MM.1S (cell line): ENCODE measurements at regions not wholly inside any gene's neighbourhood (a gene's known extent, or its start where the extent isn't known, plus 50 kb on each side); places are given as distances from the start of the nearest gene placed in this dataset.

ENCODE experiments used
- DNase-seq: peaks from one replicate; pipeline ENCODE4 v3.0.0-alpha.2; 2015
- H2AFZ ChIP-seq: fragments of 300-600 bp; sonication (generic); 2 replicates; pipeline ENCODE4 v1.6.0; 2016; ENCODE audit warnings: antibody characterized with exemption, low read length
- H3F3A ChIP-seq: fragments of 300-600 bp; sonication (generic); 2 replicates; pipeline ENCODE4 v1.6.1; 2016; ENCODE audit warnings: mild to moderate bottlenecking, antibody characterized with exemption, low read length, moderate library complexity, mixed read lengths; ENCODE audit not compliant: insufficient read depth
- H3K27ac ChIP-seq: fragments of 300-600 bp; sonication (generic); 2 replicates; pipeline ENCODE4 v1.5.1; 2016; ENCODE audit warnings: mild to moderate bottlenecking, low read length
- H3K27me3 ChIP-seq: fragments of 300-600 bp; sonication (generic); replicated peaks from 2 replicates; pipeline ENCODE4 v1.6.0; 2016; ENCODE audit warnings: low read length; ENCODE audit not compliant: insufficient read depth
- H3K36me3 ChIP-seq: fragments of 300-600 bp; sonication (generic); replicated peaks from 2 replicates; pipeline ENCODE4 v1.6.1; 2016; ENCODE audit warnings: mild to moderate bottlenecking, low read length, mixed read lengths; ENCODE audit not compliant: insufficient read depth
- H3K4me1 ChIP-seq: fragments of 300-600 bp; sonication (generic); 2 replicates; pipeline ENCODE4 v1.6.1; 2016; ENCODE audit warnings: low read length, mixed read lengths
- H3K4me2 ChIP-seq: fragments of 300-600 bp; sonication (generic); 2 replicates; pipeline ENCODE4 v1.6.0; 2016; ENCODE audit warnings: low read depth, low read length
- H3K4me3 ChIP-seq: fragments of 300-600 bp; sonication (generic); 2 replicates; pipeline ENCODE4 v1.5.1; 2016; ENCODE audit warnings: low read length, mixed read lengths
- H3K79me2 ChIP-seq: fragments of 300-600 bp; sonication (generic); 2 replicates; pipeline ENCODE4 v1.6.1; 2016; ENCODE audit warnings: mixed run types, low read length, mixed read lengths
- H3K9ac ChIP-seq: fragments of 300-600 bp; sonication (generic); 2 replicates; pipeline ENCODE4 v1.6.1; 2016; ENCODE audit warnings: low read length, mixed read lengths
- H3K9me2 ChIP-seq: fragments of 300-600 bp; sonication (generic); replicated peaks from 2 replicates; pipeline ENCODE4 v1.6.1; 2016; ENCODE audit warnings: mild to moderate bottlenecking, low read length, mixed read lengths; ENCODE audit not compliant: insufficient read depth
- H3K9me3 ChIP-seq: fragments of 300-600 bp; sonication (generic); replicated peaks from 2 replicates; pipeline ENCODE4 v1.6.1; 2016; ENCODE audit warnings: mild to moderate bottlenecking, low read length, mixed read lengths; ENCODE audit not compliant: insufficient read depth
- H4K20me1 ChIP-seq: fragments of 300-600 bp; sonication (generic); 2 replicates; pipeline ENCODE4 v1.6.1; 2016; ENCODE audit warnings: mild to moderate bottlenecking, low read length, moderate library complexity, mixed read lengths; ENCODE audit not compliant: insufficient read depth
- CTCF ChIP-seq: fragments of 300-600 bp; sonication (generic); IDR thresholded peaks from 2 replicates; pipeline ENCODE4 v1.5.1; 2016; ENCODE audit warnings: antibody characterized with exemption, low read length, mixed read lengths
- EZH2 ChIP-seq: fragments of 300-600 bp; sonication (generic); optimal IDR thresholded peaks from 2 replicates; pipeline ENCODE3; 2017; ENCODE audit warnings: low read depth, mild to moderate bottlenecking, antibody characterized with exemption, low read length, mixed read lengths
- EZH2phosphoT487 ChIP-seq: fragments of 300-600 bp; sonication (generic); IDR thresholded peaks from 2 replicates; pipeline ENCODE4 v1.6.1; 2018; ENCODE audit warnings: antibody characterized with exemption, low read length

GRCh38 chrX:5409106-5409505, 819.6 kb downstream of the NLGN4X start:
- H4K20me1 ChIP-seq = no peaks in the 10 kb centered on the region
- H3K4me3 ChIP-seq = no peak overlapping the region
- H3K27ac ChIP-seq = no peak overlapping the region
- H3K27me3 ChIP-seq = no peaks in the 10 kb centered on the region
- no peak for TF ChIP-seq EZH2phosphoT487
- no peak for TF ChIP-seq EZH2
- TF ChIP-seq CTCF = no peak
- H3K9me2 ChIP-seq = no peaks in the 10 kb centered on the region
- H3K79me2 ChIP-seq = no peaks in the 10 kb centered on the region
- H3K4me1 ChIP-seq = no peaks in the 10 kb centered on the region
- no peak overlapping the region for H3K4me2 ChIP-seq
- no peak for DNase-seq
- H3K36me3 ChIP-seq = no peaks in the 10 kb centered on the region
- H3K9me3 ChIP-seq = no peaks in the 10 kb centered on the region
- no peak overlapping the region for H2AFZ ChIP-seq
- H3K9ac ChIP-seq = no peak overlapping the region
- no peaks in the 10 kb centered on the region for H3F3A ChIP-seq

- no peak overlapping the region for H2AFZ ChIP-seq
- H3K9me2 ChIP-seq = no peaks in the 10 kb centered on the region
- H3K36me3 ChIP-seq = no peaks in the 10 kb centered on the region
- H3K4me1 ChIP-seq = no peaks in the 10 kb centered on the region
- no peaks in the 10 kb centered on the region for H3K9me3 ChIP-seq
- H3F3A ChIP-seq = no peaks in the 10 kb centered on the region
- no peak overlapping the region for H3K4me3 ChIP-seq
- no peak overlapping the region for H3K27ac ChIP-seq
- H4K20me1 ChIP-seq = no peaks in the 10 kb centered on the region
- no peaks in the 10 kb centered on the region for H3K27me3 ChIP-seq
- TF ChIP-seq EZH2 (no peak), EZH2phosphoT487 (no peak)
- no peak overlapping the region for H3K9ac ChIP-seq
- H3K79me2 ChIP-seq = no peaks in the 10 kb centered on the region
- H3K4me2 ChIP-seq = no peak overlapping the region
- DNase-seq = no peak
These were observed 826.2 kb downstream of the NLGN4X start for GRCh38 chrX:5402461-5402860.

GRCh38 chrX:5399403-5399802, 829.3 kb downstream of the NLGN4X start:
- no peaks in the 10 kb centered on the region for H3K27me3 ChIP-seq
- no peak overlapping the region for H3K4me3 ChIP-seq
- no peak for TF ChIP-seq EZH2phosphoT487
- TF ChIP-seq EZH2 = no peak
- TF ChIP-seq CTCF = no peak
- no peak overlapping the region for H3K4me2 ChIP-seq
- H3K36me3 ChIP-seq = no peaks in the 10 kb centered on the region
- DNase-seq = no peak
- no peak overlapping the region for H3K27ac ChIP-seq
- no peaks in the 10 kb centered on the region for H3K9me2 ChIP-seq
- no peak overlapping the region for H2AFZ ChIP-seq
- no peaks in the 10 kb centered on the region for H4K20me1 ChIP-seq
- H3K9ac ChIP-seq = no peak overlapping the region
- no peaks in the 10 kb centered on the region for H3K9me3 ChIP-seq
- H3F3A ChIP-seq = no peaks in the 10 kb centered on the region
- H3K79me2 ChIP-seq = no peaks in the 10 kb centered on the region
- H3K4me1 ChIP-seq = no peaks in the 10 kb centered on the region

- no peaks in the 10 kb centered on the region for H3K36me3 ChIP-seq
- H3K27me3 ChIP-seq = no peaks in the 10 kb centered on the region
- no peak overlapping the region for H3K4me3 ChIP-seq
- no peaks in the 10 kb centered on the region for H4K20me1 ChIP-seq
- H2AFZ ChIP-seq = no peak overlapping the region
- H3F3A ChIP-seq = no peaks in the 10 kb centered on the region
- TF ChIP-seq EZH2phosphoT487 = no peak
- TF ChIP-seq EZH2 = no peak
- no peak for TF ChIP-seq CTCF
- H3K4me2 ChIP-seq = no peak overlapping the region
- no peaks in the 10 kb centered on the region for H3K9me3 ChIP-seq
- no peaks in the 10 kb centered on the region for H3K9me2 ChIP-seq
- no peaks in the 10 kb centered on the region for H3K4me1 ChIP-seq
- no peak overlapping the region for H3K9ac ChIP-seq
- DNase-seq = no peak
- H3K27ac ChIP-seq = no peak overlapping the region
- no peaks in the 10 kb centered on the region for H3K79me2 ChIP-seq
These were observed 831.3 kb downstream of the NLGN4X start for GRCh38 chrX:5397409-5397808.
